Esophagus squamous epithelium (tissue), 4 donors: ENCODE measurements at regions not wholly inside any gene's neighbourhood (a gene's known extent, or its start where the extent isn't known, plus 50 kb on each side); places are given as distances from the start of the nearest gene placed in this dataset.

Experiments used
- CTCF ChIP-seq, 6 experiments: fragments of 450-650 bp in 4 of 6; fragments of 200-600 bp in 2 of 6; sonication (generic) in 2 of 6; IDR thresholded peaks; one replicate each; pipeline ENCODE4 v1.5.1; 2016 to 2019; ENCODE audit warnings: antibody characterized with exemption in 6 of 6, mild to moderate bottlenecking in 4 of 6, moderate library complexity in 4 of 6
- POLR2A ChIP-seq, 4 donors: fragments of 450-650 bp; IDR thresholded peaks; one replicate each; pipeline ENCODE4 v1.6.1; 2017; ENCODE audit warnings: antibody characterized with exemption in 4 of 4, mild to moderate bottlenecking in 4 of 4, moderate library complexity in 3 of 4

GRCh38 chr9:2469681-2470221 is 151.8 kb upstream of the VLDLR start:
- TF ChIP-seq CTCF (IDR thresholded peaks at IDR 0.05) (no peak), POLR2A (IDR thresholded peaks at IDR 0.05) (no peak)
